ENCODE measurements at regions not wholly inside any gene's neighbourhood (a gene's known extent, or its start where the extent isn't known, plus 50 kb on each side); places are given as distances from the start of the nearest gene placed in this dataset.

- peak; percentile 62 for TF ChIP-seq GATA2 (IDR thresholded peaks at IDR 0.05; ENCODE audit: low read depth, low read length)
- TF ChIP-seq GATA3 (IDR thresholded peaks at IDR 0.05; ENCODE audit: low read depth, low read length), result peak; percentile 44; the same call in 1 of the 2 replicates
Measured at GRCh38 chr14:38716926-38717325, 386.1 kb downstream of the SEC23A start.

Measured in SH-SY5Y (cell line).